ENCODE measurements at regions not wholly inside any gene's neighbourhood (a gene's known extent, or its start where the extent isn't known, plus 50 kb on each side); places are given as distances from the start of the nearest gene placed in this dataset.

- 71% methylated on average over 3 of the region's 3 CpGs for WGBS (ENCODE audit: insufficient coverage)
- Histone ChIP-seq H3K4me3 (ENCODE audit: control extremely low read depth in 1 of 5, extremely low read depth in 1 of 5, insufficient read depth in 1 of 5, low read depth in 2 of 5, low read length in 4 of 5) (no peak overlapping the region), H3K4me1 (ENCODE audit: control insufficient read depth in 2 of 2, insufficient read depth in 2 of 2, low read length in 2 of 2) (no peaks in the 10 kb centered on the region), H3K9me3 (ENCODE audit: control extremely low read depth in 1 of 3, control insufficient read depth in 2 of 3, insufficient read depth in 1 of 3, low read length in 2 of 3) (no peaks in the 10 kb centered on the region), H3K79me2 (ENCODE audit: control insufficient read depth, insufficient read depth, low read length) (no peaks in the 10 kb centered on the region), H3K27ac (ENCODE audit: low read length in 2 of 2) (no peak overlapping the region), H3K9ac (ENCODE audit: low read length) (no peak overlapping the region), H3K27me3 (replicated peaks in 1 of 4; ENCODE audit: control extremely low read depth in 1 of 4, control insufficient read depth in 3 of 4, insufficient read depth in 4 of 4, low read length in 3 of 4) (no peaks in the 10 kb centered on the region), H3K36me3 (replicated peaks in 1 of 2; ENCODE audit: control extremely low read depth in 1 of 2, control insufficient read depth in 1 of 2, extremely low read depth in 1 of 2, insufficient read depth in 2 of 2, low read length in 1 of 2) (no peaks in the 10 kb centered on the region), H4K20me1 (ENCODE audit: control insufficient read depth, insufficient read depth, low read length, poor library complexity, severe bottlenecking) (no peaks in the 10 kb centered on the region), H2AFZ (ENCODE audit: insufficient read depth, low read depth, low read length, poor library complexity, severe bottlenecking) (no peak overlapping the region), H3K4me2 (replicated peaks; ENCODE audit: low read depth, low read length, poor library complexity, severe bottlenecking) (no peak overlapping the region)
- intact Hi-C loops (cut with micrococcal nuclease): no loop called here
- no peaks in the 10 kb centered on the region for H3K9me3 Mint-ChIP-seq (ENCODE audit: insufficient read depth)
- H3K27ac Mint-ChIP-seq: no peak overlapping the region
- DNase-seq (no peak), ATAC-seq (ENCODE audit: low read depth) (no peak)
- H3K4me1 Mint-ChIP-seq: no peaks in the 10 kb centered on the region
- no peak overlapping the region for H3K4me3 Mint-ChIP-seq
- no peaks in the 10 kb centered on the region for H3K27me3 Mint-ChIP-seq
- ChIA-PET POLR2A (no interaction called here), CTCF (no interaction called here)
- TF ChIP-seq CTCF (IDR thresholded peaks at IDR 0.05) (no peak), EZH2 (IDR thresholded peaks at IDR 0.05; ENCODE audit: borderline replicate concordance, insufficient read depth, low read depth, low read length, poor library complexity, severe bottlenecking) (no peak)
These were observed 1258.0 kb upstream of the ZEB2 start for GRCh38 chr2:145777914-145778313.

GRCh38 chr2:145777297-145777696, 1257.4 kb upstream of the ZEB2 start:
- intact Hi-C loops (cut with micrococcal nuclease): no loop called here

More at GRCh38 chr2:145777297-145777696, 1257.4 kb upstream of the ZEB2 start:
- Histone ChIP-seq H3K9me3 (ENCODE audit: control extremely low read depth in 1 of 3, control insufficient read depth in 2 of 3, insufficient read depth in 1 of 3, low read length in 2 of 3) (no peaks in the 10 kb centered on the region), H3K4me2 (replicated peaks; ENCODE audit: low read depth, low read length, poor library complexity, severe bottlenecking) (no peak overlapping the region), H3K9ac (ENCODE audit: low read length) (no peak overlapping the region), H2AFZ (ENCODE audit: insufficient read depth, low read depth, low read length, poor library complexity, severe bottlenecking) (no peak overlapping the region), H3K27ac (ENCODE audit: low read length in 2 of 2) (no peak overlapping the region), H3K4me3 (ENCODE audit: control extremely low read depth in 1 of 5, extremely low read depth in 1 of 5, insufficient read depth in 1 of 5, low read depth in 2 of 5, low read length in 4 of 5) (no peak overlapping the region), H3K4me1 (ENCODE audit: control insufficient read depth in 2 of 2, insufficient read depth in 2 of 2, low read length in 2 of 2) (no peaks in the 10 kb centered on the region), H3K79me2 (ENCODE audit: control insufficient read depth, insufficient read depth, low read length) (no peaks in the 10 kb centered on the region), H4K20me1 (ENCODE audit: control insufficient read depth, insufficient read depth, low read length, poor library complexity, severe bottlenecking) (no peaks in the 10 kb centered on the region), H3K27me3 (replicated peaks in 1 of 4; ENCODE audit: control extremely low read depth in 1 of 4, control insufficient read depth in 3 of 4, insufficient read depth in 4 of 4, low read length in 3 of 4) (no peaks in the 10 kb centered on the region), H3K36me3 (replicated peaks in 1 of 2; ENCODE audit: control extremely low read depth in 1 of 2, control insufficient read depth in 1 of 2, extremely low read depth in 1 of 2, insufficient read depth in 2 of 2, low read length in 1 of 2) (no peaks in the 10 kb centered on the region)
- DNase-seq (no peak), ATAC-seq (ENCODE audit: low read depth) (no peak)
- Mint-ChIP-seq H3K4me3 (no peak overlapping the region), H3K4me1 (no peaks in the 10 kb centered on the region), H3K27me3 (no peaks in the 10 kb centered on the region), H3K27ac (no peak overlapping the region), H3K9me3 (ENCODE audit: insufficient read depth) (no peaks in the 10 kb centered on the region)
- CTCF ChIA-PET: no interaction called here
- POLR2A ChIA-PET: no interaction called here
- no peak for TF ChIP-seq EZH2 (IDR thresholded peaks at IDR 0.05; ENCODE audit: borderline replicate concordance, insufficient read depth, low read depth, low read length, poor library complexity, severe bottlenecking)
- 100% methylated on average over 1 of the region's 2 CpGs for WGBS (ENCODE audit: insufficient coverage)
